ENCODE measurements at regions not wholly inside any gene's neighbourhood (a gene's known extent, or its start where the extent isn't known, plus 50 kb on each side); places are given as distances from the start of the nearest gene placed in this dataset.

DNA sequence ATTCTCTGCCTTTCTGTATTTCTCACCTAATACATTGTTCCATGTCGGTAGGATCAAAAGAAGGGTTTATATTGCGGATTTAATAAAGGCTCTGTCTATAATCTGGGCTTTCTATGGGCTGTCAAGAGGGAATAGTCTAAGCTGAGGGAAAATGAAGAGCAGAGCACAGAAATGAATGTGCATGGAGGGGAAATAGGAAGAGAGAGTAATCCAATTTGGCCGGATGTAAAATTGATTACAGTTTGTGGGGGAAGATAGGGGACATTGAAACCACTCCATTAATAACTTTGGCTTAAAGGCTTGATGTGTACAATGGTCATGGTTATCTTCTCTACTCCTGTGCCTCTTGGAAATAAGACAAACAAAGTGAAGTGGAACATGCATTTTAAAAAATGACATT is 334.2 kb upstream of the CDH8 start:
- Histone ChIP-seq H3K4me1 (no peaks in the 10 kb centered on the region), H3K9me3 (no peaks in the 10 kb centered on the region), H3K4me3 (no peak overlapping the region), H3K36me3 (no peaks in the 10 kb centered on the region), H3K27ac (no peak overlapping the region), H3K27me3 (no peaks in the 10 kb centered on the region)
- DNase-seq = no peak
- intact Hi-C loops (cut with DNase I) = no loop called here
- TF ChIP-seq POLR2AphosphoS5 (IDR thresholded peaks at IDR 0.05) = no peak
- 81 to 89% methylated on average over 3 of the region's 3 CpGs for WGBS, 2 donors

DNA sequence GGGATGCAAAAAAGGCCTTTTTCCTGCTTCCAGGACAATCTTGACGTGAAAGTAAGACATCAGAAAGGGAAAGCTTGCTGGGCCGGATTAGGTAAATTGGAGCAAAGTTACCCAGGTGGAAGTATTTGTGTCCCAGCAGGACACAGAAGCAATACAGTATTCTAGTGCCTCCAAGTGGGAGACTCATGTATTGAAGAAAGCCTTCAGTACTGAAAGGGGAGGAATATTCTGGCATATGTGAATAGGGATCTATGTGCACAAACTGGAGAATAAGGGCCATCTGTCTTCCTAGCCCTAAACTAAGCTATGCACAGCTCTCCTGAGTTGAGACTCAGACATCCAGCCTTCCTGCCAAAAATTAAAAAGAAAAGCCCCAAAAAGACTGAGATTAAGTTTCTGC is 327.3 kb upstream of the CDH8 start:
- TF ChIP-seq POLR2AphosphoS5 (IDR thresholded peaks at IDR 0.05) (no peak), EP300 (IDR thresholded peaks at IDR 0.05) (no peak), CTCF (IDR thresholded peaks at IDR 0.05) (no peak), POLR2A (IDR thresholded peaks at IDR 0.05) (no peak)
- H3K36me3 ChIP-seq = no peaks in the 10 kb centered on the region
- no peaks in the 10 kb centered on the region for H3K9me3 ChIP-seq
- intact Hi-C loops (cut with DNase I) = no loop called here
- H3K27ac ChIP-seq = no peak overlapping the region
- WGBS, 2 donors = 54 to 80% methylated on average over 2 of the region's 2 CpGs
- peaks cover 0 to 11% (median 0%) of the 10 kb centered on the region in 4 donors for H3K4me1 ChIP-seq
- H3K27me3 ChIP-seq = no peaks in the 10 kb centered on the region
- no peak for DNase-seq
- H3K4me3 ChIP-seq = no peak overlapping the region

DNA sequence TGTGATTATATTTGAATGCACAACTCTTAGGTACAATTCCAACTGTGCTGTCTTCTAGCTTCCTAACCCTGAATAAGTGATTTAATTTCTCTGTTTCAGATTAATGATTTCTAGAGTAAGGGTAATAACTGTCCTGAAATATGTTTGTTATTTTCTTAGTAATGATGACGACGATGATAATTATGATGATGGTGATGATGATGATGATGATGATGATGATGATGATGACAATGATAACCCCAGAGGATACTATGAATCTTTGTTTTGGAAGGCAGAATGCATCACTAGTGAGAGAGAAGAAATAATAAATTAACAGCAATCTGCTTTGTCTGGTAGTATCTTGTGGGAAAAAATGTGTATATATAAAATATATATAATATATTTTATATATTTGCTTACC is 317.1 kb upstream of the CDH8 start:
- Histone ChIP-seq H3K4me3 (no peak overlapping the region), H3K9me3 (no peaks in the 10 kb centered on the region), H3K27me3 (no peaks in the 10 kb centered on the region), H3K27ac (no peak overlapping the region), H3K36me3 (no peaks in the 10 kb centered on the region), H3K4me1 (no peaks in the 10 kb centered on the region)
- 95 to 96% methylated on average over 2 of the region's 2 CpGs for WGBS, 2 donors
- intact Hi-C loops (cut with DNase I) = no loop called here
- DNase-seq = no peak
- TF ChIP-seq POLR2A (IDR thresholded peaks at IDR 0.05) (no peak), EP300 (IDR thresholded peaks at IDR 0.05) (no peak), POLR2AphosphoS5 (IDR thresholded peaks at IDR 0.05) (no peak), CTCF (IDR thresholded peaks at IDR 0.05) (no peak)

DNA sequence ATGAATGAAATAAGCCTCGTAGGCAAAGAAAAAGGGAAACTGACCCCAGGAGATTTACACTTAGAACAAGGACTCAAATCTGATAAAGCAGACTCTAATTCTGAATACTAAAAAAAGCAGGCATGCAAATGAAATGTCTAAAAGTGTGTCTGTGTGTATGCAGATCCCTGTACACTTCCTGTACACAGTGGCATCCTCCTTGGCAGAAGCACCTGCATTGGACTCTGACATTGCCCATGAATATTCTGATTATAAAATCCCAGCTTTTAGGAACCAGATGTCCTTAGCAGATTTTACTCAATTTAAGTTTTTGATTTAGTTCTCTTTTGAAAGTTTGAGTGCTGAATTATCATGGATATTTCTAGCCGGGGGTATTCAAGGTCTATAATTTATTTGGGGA is 306.0 kb upstream of the CDH8 start:
- Histone ChIP-seq H3K27ac (no peak overlapping the region), H3K27me3 (no peaks in the 10 kb centered on the region), H3K9me3 (no peaks in the 10 kb centered on the region), H3K36me3 (no peaks in the 10 kb centered on the region), H3K4me1 (no peaks in the 10 kb centered on the region), H3K4me3 (no peak overlapping the region)
- TF ChIP-seq POLR2AphosphoS5 (IDR thresholded peaks at IDR 0.05) = no peak
- WGBS, 2 donors = 81 to 85% methylated on average over 2 of the region's 2 CpGs
- no peak for DNase-seq
- intact Hi-C loops (cut with DNase I) = no loop called here

DNA sequence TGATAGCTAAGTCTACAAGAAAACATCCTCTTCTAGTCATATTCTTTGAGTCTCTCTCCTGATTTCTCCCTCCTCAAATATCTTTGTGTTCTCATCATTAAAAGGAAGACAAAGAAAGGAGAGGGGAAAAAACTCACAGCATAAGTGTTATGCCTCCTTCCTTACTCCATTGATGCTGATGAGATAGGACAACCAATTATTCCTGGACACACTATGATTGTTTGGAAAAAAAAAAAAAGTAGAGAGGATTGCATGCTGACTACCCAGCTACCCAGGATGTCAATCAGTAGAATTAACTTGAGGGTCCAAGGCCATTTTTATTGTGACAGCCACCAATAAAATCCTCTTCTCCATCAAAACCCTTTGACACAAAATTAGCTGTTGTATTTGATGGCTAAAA is 299.1 kb upstream of the CDH8 start:
- H3K27me3 ChIP-seq = no peaks in the 10 kb centered on the region
- H3K9me3 ChIP-seq = no peaks in the 10 kb centered on the region
- H3K4me1 ChIP-seq = no peaks in the 10 kb centered on the region
- no peak for DNase-seq
- H3K4me3 ChIP-seq = no peak overlapping the region
- intact Hi-C loops (cut with DNase I) = no loop called here
- no peaks in the 10 kb centered on the region for H3K36me3 ChIP-seq
- no peak overlapping the region for H3K27ac ChIP-seq
- no peak for TF ChIP-seq POLR2A (IDR thresholded peaks at IDR 0.05)

DNA sequence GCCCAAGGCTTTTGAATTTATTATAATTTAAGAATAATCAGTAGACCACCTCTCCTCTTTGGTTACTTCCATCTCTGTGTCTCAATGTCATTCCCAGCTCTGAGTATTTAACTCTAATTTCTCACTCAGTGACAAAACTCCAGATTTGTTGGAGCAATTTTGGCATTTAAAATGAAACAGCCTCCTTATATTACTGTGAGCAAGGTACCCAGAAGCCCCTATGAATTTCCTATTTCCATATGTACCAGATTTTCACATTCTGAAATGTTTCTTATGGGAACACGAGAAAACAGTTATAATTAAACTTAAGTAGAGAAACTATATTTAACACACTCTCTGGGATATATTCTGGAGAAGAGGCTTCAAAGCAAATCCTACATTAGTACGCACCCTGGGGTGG is 285.4 kb upstream of the CDH8 start:
- 77 to 87% methylated on average over 2 of the region's 2 CpGs for WGBS, 2 donors
- no peak for DNase-seq
- Histone ChIP-seq H3K4me3 (no peak overlapping the region), H3K27ac (no peak overlapping the region), H3K9me3 (peaks cover 0 to 1% (median 0%) of the 10 kb centered on the region in 4 donors), H3K27me3 (no peaks in the 10 kb centered on the region), H3K4me1 (no peaks in the 10 kb centered on the region), H3K36me3 (no peaks in the 10 kb centered on the region)
- intact Hi-C loops (cut with DNase I) = no loop called here
- no peak for TF ChIP-seq CTCF (IDR thresholded peaks at IDR 0.05)
- TF ChIP-seq POLR2A (IDR thresholded peaks at IDR 0.05) = no peak
- no peak for TF ChIP-seq POLR2AphosphoS5 (IDR thresholded peaks at IDR 0.05)
- no peak for TF ChIP-seq EP300 (IDR thresholded peaks at IDR 0.05)
